ENCODE measurements at regions not wholly inside any gene's neighbourhood (a gene's known extent, or its start where the extent isn't known, plus 50 kb on each side); places are given as distances from the start of the nearest gene placed in this dataset.

- DNase-seq (ENCODE audit: low read depth) = no peak
Observed at GRCh38 chr2:14684516-14684915, 52.0 kb downstream of the LRATD1 start.

- no peak for DNase-seq (ENCODE audit: low read depth)
Observed at GRCh38 chr2:14690926-14691325, 58.4 kb downstream of the LRATD1 start.

GRCh38 chr2:14693874-14694273 lies 61.4 kb downstream of the LRATD1 start:
- DNase-seq (ENCODE audit: low read depth) = no peak

- no peak for DNase-seq (ENCODE audit: low read depth)
Observed at GRCh38 chr2:14700753-14701152, 68.2 kb downstream of the LRATD1 start.

GRCh38 chr2:14702258-14702657 lies 69.7 kb downstream of the LRATD1 start:
- no peak for DNase-seq (ENCODE audit: low read depth)

- no peak for DNase-seq (ENCODE audit: low read depth)
Observed at GRCh38 chr2:14706201-14706600, 73.7 kb downstream of the LRATD1 start.

GRCh38 chr2:14712111-14712510 lies 79.6 kb downstream of the LRATD1 start:
- DNase-seq (ENCODE audit: low read depth) = peak; percentile 3

GRCh38 chr2:14713248-14713647 lies 80.7 kb downstream of the LRATD1 start:
- no peak for DNase-seq (ENCODE audit: low read depth)

GRCh38 chr2:14715600-14715999 lies 83.1 kb downstream of the LRATD1 start:
- no peak for DNase-seq (ENCODE audit: low read depth)

GRCh38 chr2:14716319-14716718 lies 83.8 kb downstream of the LRATD1 start:
- no peak for DNase-seq (ENCODE audit: low read depth)

GRCh38 chr2:14717131-14717530 lies 84.6 kb downstream of the LRATD1 start:
- no peak for DNase-seq (ENCODE audit: low read depth)

GRCh38 chr2:14720319-14720718 lies 87.8 kb downstream of the LRATD1 start:
- DNase-seq (ENCODE audit: low read depth) = no peak

GRCh38 chr2:14720739-14721138 lies 88.2 kb downstream of the LRATD1 start:
- DNase-seq (ENCODE audit: low read depth) = no peak

GRCh38 chr2:14722904-14723570 lies 90.5 kb downstream of the LRATD1 start:
- no peak for DNase-seq (ENCODE audit: low read depth)

- DNase-seq (ENCODE audit: low read depth) = no peak
Observed at GRCh38 chr2:14723684-14724083, 91.2 kb downstream of the LRATD1 start.

GRCh38 chr2:14735696-14736095 lies 103.2 kb downstream of the LRATD1 start:
- no peak for DNase-seq (ENCODE audit: low read depth)

GRCh38 chr2:14737201-14737600 lies 104.7 kb downstream of the LRATD1 start:
- DNase-seq (ENCODE audit: low read depth) = no peak

- DNase-seq (ENCODE audit: low read depth) = no peak
Observed at GRCh38 chr2:14743861-14744260, 111.3 kb downstream of the LRATD1 start.

- no peak for DNase-seq (ENCODE audit: low read depth)
Observed at GRCh38 chr2:14745288-14746076, 113.0 kb downstream of the LRATD1 start.

GRCh38 chr2:14746133-14746532 lies 113.6 kb downstream of the LRATD1 start:
- no peak for DNase-seq (ENCODE audit: low read depth)

- no peak for DNase-seq (ENCODE audit: low read depth)
Observed at GRCh38 chr2:14747447-14747846, 114.9 kb downstream of the LRATD1 start.

GRCh38 chr2:14749884-14750283 lies 117.4 kb downstream of the LRATD1 start:
- no peak for DNase-seq (ENCODE audit: low read depth)

- no peak for DNase-seq (ENCODE audit: low read depth)
Observed at GRCh38 chr2:14750433-14750832, 117.9 kb downstream of the LRATD1 start.

GRCh38 chr2:14751581-14751980 lies 119.1 kb downstream of the LRATD1 start:
- no peak for DNase-seq (ENCODE audit: low read depth)

Measured in GM04503 (cell line).